Ovary (tissue), 3 donors: ENCODE measurements at regions not wholly inside any gene's neighbourhood (a gene's known extent, or its start where the extent isn't known, plus 50 kb on each side); places are given as distances from the start of the nearest gene placed in this dataset.

ENCODE experiments used
- EP300 ChIP-seq: sonication (generic); formaldehyde crosslinking; IDR thresholded peaks from one replicate; pipeline ENCODE4 v1.6.1; 2017; ENCODE audit warnings: antibody characterized with exemption
- POLR2A ChIP-seq: fragments of 450-650 bp; IDR thresholded peaks from one replicate; pipeline ENCODE4 v1.6.1; 2017; ENCODE audit warnings: antibody characterized with exemption, mild to moderate bottlenecking, moderate library complexity
- TF ChIP-seq, protein P1 (sequence below), 3 donors: fragments of 450-650 bp in 2 of 3; fragments of 200-600 bp in 1 of 3; IDR thresholded peaks; one replicate each; pipeline versions ENCODE4 v1.5.1 to v1.8.0; 2016 to 2022; ENCODE audit warnings: antibody characterized with exemption in 3 of 3, mild to moderate bottlenecking in 1 of 3
- donor health status: DM: no; HTN: no; CAD: no.

DNA sequence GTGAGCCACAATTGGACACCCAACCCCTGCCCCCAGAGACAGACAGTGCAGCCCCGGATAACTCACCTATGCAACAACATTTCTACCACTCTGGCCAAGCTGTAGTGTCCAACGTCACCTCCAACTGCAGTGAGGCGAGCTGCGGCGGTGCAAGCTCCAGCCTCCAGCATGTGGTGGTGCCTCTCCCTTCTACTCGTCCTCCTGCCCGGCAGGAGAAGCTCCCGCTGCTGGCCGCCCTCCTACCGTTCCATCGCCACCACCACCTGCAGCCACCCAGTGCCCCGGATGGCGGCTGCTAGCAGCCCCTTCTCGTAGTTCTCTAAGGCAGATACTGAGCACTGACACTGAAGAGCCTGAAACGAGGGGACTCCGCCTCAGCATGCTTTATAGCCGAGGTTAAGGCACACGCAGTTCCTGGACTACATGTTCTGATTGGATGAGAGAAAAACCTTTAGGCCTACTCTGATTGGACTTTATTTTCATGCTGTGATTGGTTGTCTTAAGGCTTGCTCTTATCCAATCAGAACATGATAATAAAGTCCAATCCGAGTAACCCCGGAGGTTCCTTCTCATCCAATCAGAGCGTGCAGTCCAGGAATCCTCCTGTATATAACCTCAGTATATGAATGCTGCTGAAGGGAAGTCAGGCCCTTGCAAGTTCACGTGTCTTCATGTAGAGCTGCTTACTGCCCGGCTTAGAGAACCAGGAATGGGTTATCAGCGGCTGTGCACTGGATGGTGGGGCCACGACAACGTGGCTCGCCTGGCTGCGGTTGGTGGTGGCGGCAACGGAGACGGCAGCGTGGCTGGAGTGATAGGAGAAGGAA lies 63.5 kb downstream of the TUBA3C start:
- TF ChIP-seq POLR2A, result no peak
- TF ChIP-seq, protein P1, sequence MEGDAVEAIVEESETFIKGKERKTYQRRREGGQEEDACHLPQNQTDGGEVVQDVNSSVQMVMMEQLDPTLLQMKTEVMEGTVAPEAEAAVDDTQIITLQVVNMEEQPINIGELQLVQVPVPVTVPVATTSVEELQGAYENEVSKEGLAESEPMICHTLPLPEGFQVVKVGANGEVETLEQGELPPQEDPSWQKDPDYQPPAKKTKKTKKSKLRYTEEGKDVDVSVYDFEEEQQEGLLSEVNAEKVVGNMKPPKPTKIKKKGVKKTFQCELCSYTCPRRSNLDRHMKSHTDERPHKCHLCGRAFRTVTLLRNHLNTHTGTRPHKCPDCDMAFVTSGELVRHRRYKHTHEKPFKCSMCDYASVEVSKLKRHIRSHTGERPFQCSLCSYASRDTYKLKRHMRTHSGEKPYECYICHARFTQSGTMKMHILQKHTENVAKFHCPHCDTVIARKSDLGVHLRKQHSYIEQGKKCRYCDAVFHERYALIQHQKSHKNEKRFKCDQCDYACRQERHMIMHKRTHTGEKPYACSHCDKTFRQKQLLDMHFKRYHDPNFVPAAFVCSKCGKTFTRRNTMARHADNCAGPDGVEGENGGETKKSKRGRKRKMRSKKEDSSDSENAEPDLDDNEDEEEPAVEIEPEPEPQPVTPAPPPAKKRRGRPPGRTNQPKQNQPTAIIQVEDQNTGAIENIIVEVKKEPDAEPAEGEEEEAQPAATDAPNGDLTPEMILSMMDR (IDR thresholded peaks at IDR 0.05), result no peak
- TF ChIP-seq EP300, result no peak
